Trophoblast cell (in vitro differentiated cells and primary cell): ENCODE measurements at regions not wholly inside any gene's neighbourhood (a gene's known extent, or its start where the extent isn't known, plus 50 kb on each side); places are given as distances from the start of the nearest gene placed in this dataset.
"Not testable (repeated sequence)": the region's sequence is repeated elsewhere in the genome, so short reads cannot be mapped to it uniquely, and the experiment has no call there.

Source experiments
- DNase-seq, 2 donors: peaks; one replicate each; pipeline ENCODE4 v3.0.0-alpha.2; 2016
- H2AFZ ChIP-seq: 2 replicates; pipeline ENCODE4 v1.6.1; 2013; ENCODE audit warnings: low read length, moderate library complexity, mild to moderate bottlenecking; ENCODE audit not compliant: insufficient read depth, poor library complexity
- H2AK5ac ChIP-seq: 2 replicates; pipeline ENCODE4 v1.6.1; 2013; ENCODE audit warnings: mild to moderate bottlenecking, low read length
- H2BK120ac ChIP-seq: 2 replicates; pipeline ENCODE4 v1.6.1; 2013; ENCODE audit warnings: low read length, mild to moderate bottlenecking, moderate library complexity; ENCODE audit not compliant: insufficient read depth, poor library complexity
- H2BK12ac ChIP-seq: 2 replicates; pipeline ENCODE4 v1.6.1; 2013; ENCODE audit warnings: mild to moderate bottlenecking, low read length, moderate library complexity
- H2BK5ac ChIP-seq: 2 replicates; pipeline ENCODE4 v1.6.1; 2013; ENCODE audit warnings: low read length, low read depth, moderate library complexity, mild to moderate bottlenecking; ENCODE audit not compliant: poor library complexity
- H3K14ac ChIP-seq: 2 replicates; pipeline ENCODE4 v1.6.1; 2013; ENCODE audit warnings: mild to moderate bottlenecking, low read length
- H3K18ac ChIP-seq: 2 replicates; pipeline ENCODE4 v1.6.1; 2013; ENCODE audit warnings: mild to moderate bottlenecking, low read length
- H3K23ac ChIP-seq: 2 replicates; pipeline ENCODE4 v1.6.1; 2013; ENCODE audit warnings: low read length
- H3K27ac ChIP-seq: 2 replicates; pipeline ENCODE4 v1.5.1; 2013; ENCODE audit warnings: low read depth, mild to moderate bottlenecking, inconsistent platforms, low read length, moderate library complexity
- H3K27me3 ChIP-seq: 2 replicates; pipeline ENCODE4 v1.6.1; 2013; ENCODE audit warnings: inconsistent platforms, mild to moderate bottlenecking, low read length, moderate library complexity; ENCODE audit not compliant: insufficient read depth
- H3K36me3 ChIP-seq, 2 experiments: 1 replicate in 1 of 2; 2 replicates in 1 of 2; pipeline ENCODE4 v1.6.1; 2013; ENCODE audit warnings: low read length in 2 of 2, mild to moderate bottlenecking in 2 of 2, moderate library complexity in 1 of 2; ENCODE audit not compliant: insufficient read depth in 2 of 2, control insufficient read depth in 1 of 2
- H3K4ac ChIP-seq: 2 replicates; pipeline ENCODE4 v1.6.1; 2013; ENCODE audit warnings: low read depth, mild to moderate bottlenecking, low read length, moderate library complexity
- H3K4me1 ChIP-seq, 2 experiments: 1 replicate in 1 of 2; 2 replicates in 1 of 2; pipeline ENCODE4 v1.6.1; 2013; ENCODE audit warnings: low read length in 2 of 2, mild to moderate bottlenecking in 2 of 2, moderate library complexity in 1 of 2; ENCODE audit not compliant: insufficient read depth in 2 of 2, control insufficient read depth in 1 of 2
- H3K4me2 ChIP-seq: 2 replicates; pipeline ENCODE4 v1.6.1; 2013; ENCODE audit warnings: inconsistent platforms, mild to moderate bottlenecking, low read length, moderate library complexity
- H3K4me3 ChIP-seq: 2 replicates; pipeline ENCODE4 v1.5.1; 2013; ENCODE audit warnings: mild to moderate bottlenecking, low read depth, low read length, inconsistent platforms
- H3K79me1 ChIP-seq: one replicate; pipeline ENCODE4 v1.6.1; 2013; ENCODE audit warnings: low read length
- H3K79me2 ChIP-seq: 2 replicates; pipeline ENCODE4 v1.6.1; 2013; ENCODE audit warnings: low read length, mild to moderate bottlenecking; ENCODE audit not compliant: control insufficient read depth, insufficient read depth, poor library complexity
- H3K9ac ChIP-seq: 2 replicates; pipeline ENCODE4 v1.6.1; 2013; ENCODE audit warnings: mild to moderate bottlenecking, low read length
- H3K9me3 ChIP-seq: 2 replicates; pipeline ENCODE4 v1.6.1; 2013; ENCODE audit warnings: low read depth, mild to moderate bottlenecking, control low read depth, inconsistent platforms, low read length; ENCODE audit not compliant: insufficient read depth
- H4K12ac ChIP-seq: 2 replicates; pipeline ENCODE4 v1.6.1; 2013; ENCODE audit warnings: low read depth, mild to moderate bottlenecking, low read length, moderate library complexity
- H4K8ac ChIP-seq: 2 replicates; pipeline ENCODE4 v1.6.1; 2013; ENCODE audit warnings: low read depth, mild to moderate bottlenecking, low read length, moderate library complexity
- H4K91ac ChIP-seq: one replicate; pipeline ENCODE4 v1.6.1; 2013; ENCODE audit warnings: low read depth, mild to moderate bottlenecking, low read length, moderate library complexity
- WGBS: extraction: QIAGEN DNeasy Blood & Tissue Kit; methylation state at CpG from one replicate; pipeline ENCODE4 v1.1.7; 2013; ENCODE audit warnings: missing lambda C conversion rate; ENCODE audit not compliant: insufficient read length, insufficient coverage; ENCODE audit errors: extremely low coverage; 5-methylcytosine and 5-hydroxymethylcytosine counted together

GRCh38 chr7:153564391-153564790, 487.8 kb upstream of the DPP6 start:
- no peak overlapping the region for H3K4ac ChIP-seq
- no peaks in the 10 kb centered on the region for H3K4me1 ChIP-seq
- H3K23ac ChIP-seq = no peak overlapping the region
- no peak overlapping the region for H3K4me3 ChIP-seq
- peaks cover 6% of the 10 kb centered on the region for H3K9me3 ChIP-seq
- no peak overlapping the region for H4K91ac ChIP-seq
- H4K8ac ChIP-seq = no peak overlapping the region
- no peaks in the 10 kb centered on the region for H3K79me1 ChIP-seq
- H3K79me2 ChIP-seq = no peaks in the 10 kb centered on the region
- no CpG with 5 or more reads among the region's 6 CpGs for WGBS
- H3K14ac ChIP-seq = no peak overlapping the region
- H3K27ac ChIP-seq = no peak overlapping the region
- no peak overlapping the region for H2BK12ac ChIP-seq
- H3K36me3 ChIP-seq = no peaks in the 10 kb centered on the region
- DNase-seq = no peak
- no peaks in the 10 kb centered on the region for H3K27me3 ChIP-seq
- H4K12ac ChIP-seq = no peak overlapping the region
- no peak overlapping the region for H2BK5ac ChIP-seq
- H3K9ac ChIP-seq = no peak overlapping the region
- no peak overlapping the region for H2BK120ac ChIP-seq
- H2AK5ac ChIP-seq = no peak overlapping the region
- H3K18ac ChIP-seq = no peak overlapping the region
- no peak overlapping the region for H3K4me2 ChIP-seq
- no peak overlapping the region for H2AFZ ChIP-seq

- Histone ChIP-seq H2BK120ac (no peak overlapping the region), H3K4me2 (no peak overlapping the region), H3K79me2 (no peaks in the 10 kb centered on the region), H3K36me3 (no peaks in the 10 kb centered on the region), H3K27ac (no peak overlapping the region), H3K18ac (no peak overlapping the region), H3K9ac (no peak overlapping the region), H3K4ac (no peak overlapping the region), H3K23ac (no peak overlapping the region), H2AFZ (no peak overlapping the region), H2AK5ac (no peak overlapping the region), H4K91ac (no peak overlapping the region), H3K79me1 (no peaks in the 10 kb centered on the region), H4K12ac (no peak overlapping the region), H3K9me3 (peaks cover 7% of the 10 kb centered on the region), H3K4me1 (no peaks in the 10 kb centered on the region), H4K8ac (no peak overlapping the region), H2BK5ac (no peak overlapping the region), H3K27me3 (no peaks in the 10 kb centered on the region), H3K4me3 (no peak overlapping the region), H3K14ac (no peak overlapping the region), H2BK12ac (no peak overlapping the region)
- no CpG with 5 or more reads among the region's 6 CpGs for WGBS
- DNase-seq = no peak
Observed at GRCh38 chr7:153566324-153566723, 485.9 kb upstream of the DPP6 start.

- H3K9me3 ChIP-seq = peaks cover 12% of the 10 kb centered on the region
- H3K9ac ChIP-seq = no peak overlapping the region
- no peaks in the 10 kb centered on the region for H3K79me2 ChIP-seq
Observed at GRCh38 chr7:153567426-153567825, 484.8 kb upstream of the DPP6 start.

GRCh38 chr7:153569520-153569919, 482.7 kb upstream of the DPP6 start:
- H2BK5ac ChIP-seq, H2AFZ ChIP-seq, H3K4me3 ChIP-seq, H3K79me2 ChIP-seq, DNase-seq, H3K18ac ChIP-seq, H2BK120ac ChIP-seq, H4K91ac ChIP-seq, H3K4me2 ChIP-seq, H3K23ac ChIP-seq, H3K79me1 ChIP-seq, H3K4me1 ChIP-seq, H3K27me3 ChIP-seq, H3K4ac ChIP-seq, H3K9ac ChIP-seq, H4K8ac ChIP-seq, H2AK5ac ChIP-seq, H2BK12ac ChIP-seq, H3K27ac ChIP-seq, H3K14ac ChIP-seq, H3K36me3 ChIP-seq, H4K12ac ChIP-seq: not testable (repeated sequence)
- H3K9me3 ChIP-seq = peaks cover 12% of the 10 kb centered on the region
- WGBS = no CpG with 5 or more reads among the region's 1 CpG

More at GRCh38 chr7:153567426-153567825, 484.8 kb upstream of the DPP6 start:
- Histone ChIP-seq H3K4me2 (no peak overlapping the region), H4K12ac (no peak overlapping the region), H2BK120ac (no peak overlapping the region), H3K14ac (no peak overlapping the region), H3K27ac (no peak overlapping the region), H2BK5ac (no peak overlapping the region), H3K79me1 (no peaks in the 10 kb centered on the region), H4K91ac (no peak overlapping the region), H2AK5ac (no peak overlapping the region), H4K8ac (no peak overlapping the region), H3K4ac (no peak overlapping the region), H3K4me1 (no peaks in the 10 kb centered on the region), H2BK12ac (no peak overlapping the region), H3K36me3 (no peaks in the 10 kb centered on the region), H3K4me3 (no peak overlapping the region), H3K27me3 (no peaks in the 10 kb centered on the region), H3K18ac (no peak overlapping the region), H3K23ac (no peak overlapping the region), H2AFZ (no peak overlapping the region)
- WGBS = no CpG with 5 or more reads among the region's 5 CpGs
- DNase-seq = no peak
